ENCODE measurements at regions not wholly inside any gene's neighbourhood (a gene's known extent, or its start where the extent isn't known, plus 50 kb on each side); places are given as distances from the start of the nearest gene placed in this dataset.

DNA sequence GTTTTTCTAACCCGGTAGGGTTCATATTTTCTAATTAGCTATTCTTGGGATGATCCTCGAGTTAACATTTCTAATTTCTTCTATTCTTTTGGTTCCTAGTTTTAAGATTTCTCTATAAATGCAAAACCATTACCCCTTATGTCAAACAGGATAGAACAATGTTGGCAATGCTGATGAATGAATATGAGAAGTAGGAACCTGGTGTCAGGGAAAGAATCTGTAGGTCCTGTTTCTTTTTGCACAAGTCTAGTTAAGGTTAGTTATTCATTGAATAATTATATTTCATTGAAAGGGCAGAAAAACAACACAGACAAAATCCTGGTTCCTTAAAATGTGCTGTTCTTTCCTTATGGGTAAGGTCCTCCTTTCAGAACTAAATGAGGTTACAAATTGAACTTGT lies 766.4 kb upstream of the FAM98A start:
- TF ChIP-seq, protein P1, sequence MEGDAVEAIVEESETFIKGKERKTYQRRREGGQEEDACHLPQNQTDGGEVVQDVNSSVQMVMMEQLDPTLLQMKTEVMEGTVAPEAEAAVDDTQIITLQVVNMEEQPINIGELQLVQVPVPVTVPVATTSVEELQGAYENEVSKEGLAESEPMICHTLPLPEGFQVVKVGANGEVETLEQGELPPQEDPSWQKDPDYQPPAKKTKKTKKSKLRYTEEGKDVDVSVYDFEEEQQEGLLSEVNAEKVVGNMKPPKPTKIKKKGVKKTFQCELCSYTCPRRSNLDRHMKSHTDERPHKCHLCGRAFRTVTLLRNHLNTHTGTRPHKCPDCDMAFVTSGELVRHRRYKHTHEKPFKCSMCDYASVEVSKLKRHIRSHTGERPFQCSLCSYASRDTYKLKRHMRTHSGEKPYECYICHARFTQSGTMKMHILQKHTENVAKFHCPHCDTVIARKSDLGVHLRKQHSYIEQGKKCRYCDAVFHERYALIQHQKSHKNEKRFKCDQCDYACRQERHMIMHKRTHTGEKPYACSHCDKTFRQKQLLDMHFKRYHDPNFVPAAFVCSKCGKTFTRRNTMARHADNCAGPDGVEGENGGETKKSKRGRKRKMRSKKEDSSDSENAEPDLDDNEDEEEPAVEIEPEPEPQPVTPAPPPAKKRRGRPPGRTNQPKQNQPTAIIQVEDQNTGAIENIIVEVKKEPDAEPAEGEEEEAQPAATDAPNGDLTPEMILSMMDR (IDR thresholded peaks at IDR 0.05; ENCODE audit: insufficient read depth, low read length, poor library complexity, severe bottlenecking): no peak
- no peak for TF ChIP-seq EZH2phosphoT487 (conservative IDR thresholded peaks at IDR 0.05; ENCODE audit: low read length)

Data from SU-DHL-6 (cell line).